ENCODE measurements at regions not wholly inside any gene's neighbourhood (a gene's known extent, or its start where the extent isn't known, plus 50 kb on each side); places are given as distances from the start of the nearest gene placed in this dataset.

GRCh38 chr5:57685516-57686255 lies 203.1 kb upstream of the ACTBL2 start:
- Histone ChIP-seq H3K79me2 (ENCODE audit: insufficient read depth, low read length) (no peaks in the 10 kb centered on the region), H3K9me3 (ENCODE audit: low read length) (no peaks in the 10 kb centered on the region), H3K4me3 (ENCODE audit: low read depth, low read length, poor library complexity, severe bottlenecking) (no peak overlapping the region), H3K4me1 (ENCODE audit: insufficient read depth, low read length, severe bottlenecking) (no peaks in the 10 kb centered on the region), H3K36me3 (ENCODE audit: insufficient read depth, low read length) (no peaks in the 10 kb centered on the region), H3K27me3 (ENCODE audit: insufficient read depth, low read length) (no peaks in the 10 kb centered on the region), H3K9ac (ENCODE audit: low read length) (no peak overlapping the region), H3K9me2 (ENCODE audit: low read depth, low read length) (no peaks in the 10 kb centered on the region), H2AFZ (ENCODE audit: low read length) (no peak overlapping the region), H3F3A (ENCODE audit: insufficient read depth, low read length) (no peaks in the 10 kb centered on the region), H3K27ac (ENCODE audit: low read depth, low read length, poor library complexity, severe bottlenecking) (no peak overlapping the region), H4K20me1 (ENCODE audit: insufficient read depth, low read length) (no peaks in the 10 kb centered on the region), H3K4me2 (ENCODE audit: low read length) (no peak overlapping the region)
- TF ChIP-seq EZH2 (IDR thresholded peaks at IDR 0.05; ENCODE audit: borderline replicate concordance, low read length) = no peak
- no peak for TF ChIP-seq CTCF (IDR thresholded peaks at IDR 0.05; ENCODE audit: low read length)

- Histone ChIP-seq H3F3A (ENCODE audit: insufficient read depth, low read length) (no peaks in the 10 kb centered on the region), H3K4me3 (ENCODE audit: low read depth, low read length, poor library complexity, severe bottlenecking) (no peak overlapping the region), H3K9me2 (ENCODE audit: low read depth, low read length) (no peaks in the 10 kb centered on the region), H2AFZ (ENCODE audit: low read length) (no peak overlapping the region), H3K36me3 (ENCODE audit: insufficient read depth, low read length) (no peaks in the 10 kb centered on the region), H3K9me3 (ENCODE audit: low read length) (no peaks in the 10 kb centered on the region), H3K9ac (ENCODE audit: low read length) (no peak overlapping the region), H3K79me2 (ENCODE audit: insufficient read depth, low read length) (no peaks in the 10 kb centered on the region), H4K20me1 (ENCODE audit: insufficient read depth, low read length) (no peaks in the 10 kb centered on the region), H3K27me3 (ENCODE audit: insufficient read depth, low read length) (no peaks in the 10 kb centered on the region), H3K4me2 (ENCODE audit: low read length) (no peak overlapping the region), H3K27ac (ENCODE audit: low read depth, low read length, poor library complexity, severe bottlenecking) (no peak overlapping the region), H3K4me1 (ENCODE audit: insufficient read depth, low read length, severe bottlenecking) (no peaks in the 10 kb centered on the region)
- no peak for TF ChIP-seq CTCF (IDR thresholded peaks at IDR 0.05; ENCODE audit: low read length)
- no peak for TF ChIP-seq EZH2 (IDR thresholded peaks at IDR 0.05; ENCODE audit: borderline replicate concordance, low read length)
Observed at GRCh38 chr5:57684299-57684702, 201.7 kb upstream of the ACTBL2 start.

- no peaks in the 10 kb centered on the region for H3K36me3 ChIP-seq (ENCODE audit: insufficient read depth, low read length)
- no peak for TF ChIP-seq CTCF (IDR thresholded peaks at IDR 0.05; ENCODE audit: low read length)
- no peak for TF ChIP-seq EZH2 (IDR thresholded peaks at IDR 0.05; ENCODE audit: borderline replicate concordance, low read length)
- H3K4me1 ChIP-seq (ENCODE audit: insufficient read depth, low read length, severe bottlenecking) = no peaks in the 10 kb centered on the region
- H3K27me3 ChIP-seq (ENCODE audit: insufficient read depth, low read length) = no peaks in the 10 kb centered on the region
- no peaks in the 10 kb centered on the region for H3K9me3 ChIP-seq (ENCODE audit: low read length)
- H3K4me3 ChIP-seq (ENCODE audit: low read depth, low read length, poor library complexity, severe bottlenecking) = no peak overlapping the region
- H3K27ac ChIP-seq (ENCODE audit: low read depth, low read length, poor library complexity, severe bottlenecking) = no peak overlapping the region
- no peaks in the 10 kb centered on the region for H3K9me2 ChIP-seq (ENCODE audit: low read depth, low read length)
- H3K9ac ChIP-seq (ENCODE audit: low read length) = no peak overlapping the region
- no peak overlapping the region for H2AFZ ChIP-seq (ENCODE audit: low read length)
- H3K79me2 ChIP-seq (ENCODE audit: insufficient read depth, low read length) = no peaks in the 10 kb centered on the region
- H4K20me1 ChIP-seq (ENCODE audit: insufficient read depth, low read length) = no peaks in the 10 kb centered on the region
- H3F3A ChIP-seq (ENCODE audit: insufficient read depth, low read length) = no peaks in the 10 kb centered on the region
- no peak overlapping the region for H3K4me2 ChIP-seq (ENCODE audit: low read length)
Observed at GRCh38 chr5:57683036-57683630, 200.5 kb upstream of the ACTBL2 start.
